Neutrophil (primary cell): ENCODE measurements at regions not wholly inside any gene's neighbourhood (a gene's known extent, or its start where the extent isn't known, plus 50 kb on each side); places are given as distances from the start of the nearest gene placed in this dataset.
"Not testable (repeated sequence)": the region's sequence is repeated elsewhere in the genome, so short reads cannot be mapped to it uniquely, and the experiment has no call there.

Experiments
- H3K27ac ChIP-seq: fragments of 200-600 bp; sonication (generic); 2 replicates; pipeline ENCODE4 v1.5.1; 2016; ENCODE audit warnings: mild to moderate bottlenecking, moderate library complexity
- H3K27me3 ChIP-seq: fragments of 200-600 bp; sonication (generic); 2 replicates; pipeline ENCODE4 v1.6.0; 2016; ENCODE audit warnings: mild to moderate bottlenecking
- H3K36me3 ChIP-seq: fragments of 200-600 bp; sonication (generic); 2 replicates; pipeline ENCODE4 v1.5.1; 2017
- H3K4me1 ChIP-seq, 2 experiments: fragments of 200-600 bp in 1 of 2; sonication (generic) in 1 of 2; 1 replicate in 1 of 2; 2 replicates in 1 of 2; pipeline versions ENCODE4 v1.5.1 to v1.6.1; 2013 to 2016; ENCODE audit warnings: low read depth in 1 of 2, low read length in 1 of 2, mild to moderate bottlenecking in 1 of 2, moderate library complexity in 1 of 2; ENCODE audit not compliant: control insufficient read depth in 1 of 2, insufficient read depth in 1 of 2
- H3K4me3 ChIP-seq, 2 experiments: fragments of 200-600 bp in 1 of 2; sonication (generic) in 1 of 2; 1 replicate in 1 of 2; 2 replicates in 1 of 2; pipeline ENCODE4 v1.5.1; 2013 to 2016; ENCODE audit warnings: low read depth in 1 of 2, low read length in 1 of 2, mild to moderate bottlenecking in 1 of 2, moderate library complexity in 1 of 2
- H3K9me3 ChIP-seq: fragments of 200-600 bp; sonication (generic); 2 replicates; pipeline ENCODE4 v1.5.1; 2016
- CTCF ChIP-seq: fragments of 200-600 bp; sonication (generic); IDR thresholded peaks from 2 replicates; pipeline ENCODE4 v1.5.1; 2016; ENCODE audit warnings: antibody characterized with exemption

- no peaks in the 10 kb centered on the region for H3K9me3 ChIP-seq
- TF ChIP-seq CTCF: no peak
These were observed 182.5 kb upstream of the TENT5A start for GRCh38 chr6:81934936-81935335.

GRCh38 chr6:81933608-81934051 is 181.1 kb upstream of the TENT5A start:
- no peaks in the 10 kb centered on the region for H3K27me3 ChIP-seq
- TF ChIP-seq CTCF: no peak
- no peaks in the 10 kb centered on the region for H3K9me3 ChIP-seq
- H3K27ac ChIP-seq: no peak overlapping the region
- H3K4me1 ChIP-seq: peaks cover 8 to 13% of the 10 kb centered on the region in 2 experiments
- H3K36me3 ChIP-seq: no peaks in the 10 kb centered on the region
- H3K4me3 ChIP-seq: no peak overlapping the region

More at GRCh38 chr6:81934936-81935335, 182.5 kb upstream of the TENT5A start:
- Histone ChIP-seq H3K27me3 (no peaks in the 10 kb centered on the region), H3K4me1 (peaks cover 18 to 26% of the 10 kb centered on the region in 2 experiments), H3K36me3 (no peaks in the 10 kb centered on the region), H3K4me3 (no peak overlapping the region), H3K27ac (no peak overlapping the region)

- Histone ChIP-seq H3K36me3 (no peaks in the 10 kb centered on the region), H3K27ac (no peak overlapping the region), H3K27me3 (no peaks in the 10 kb centered on the region), H3K4me1 (peaks cover 2 to 7% of the 10 kb centered on the region in 2 experiments), H3K4me3 (no peak overlapping the region), H3K9me3 (no peaks in the 10 kb centered on the region)
- TF ChIP-seq CTCF: no peak
These were observed 180.6 kb upstream of the TENT5A start for GRCh38 chr6:81933089-81933488.

GRCh38 chr6:81932448-81932847 is 180.0 kb upstream of the TENT5A start:
- H3K4me3 ChIP-seq, H3K27ac ChIP-seq, H3K9me3 ChIP-seq, H3K4me1 ChIP-seq, H3K36me3 ChIP-seq, H3K27me3 ChIP-seq: not testable (repeated sequence)

- no peak overlapping the region for H3K4me3 ChIP-seq
- H3K27ac ChIP-seq: no peak overlapping the region
- no peaks in the 10 kb centered on the region for H3K36me3 ChIP-seq
- TF ChIP-seq CTCF: no peak
- H3K4me1 ChIP-seq: no peaks in the 10 kb centered on the region
- H3K9me3 ChIP-seq: no peaks in the 10 kb centered on the region
- no peaks in the 10 kb centered on the region for H3K27me3 ChIP-seq
These were observed 177.3 kb upstream of the TENT5A start for GRCh38 chr6:81929828-81930227.

- no peak overlapping the region for H3K4me3 ChIP-seq
- TF ChIP-seq CTCF: no peak
- H3K36me3 ChIP-seq: no peaks in the 10 kb centered on the region
- no peaks in the 10 kb centered on the region for H3K4me1 ChIP-seq
- H3K27ac ChIP-seq: no peak overlapping the region
- H3K9me3 ChIP-seq: no peaks in the 10 kb centered on the region
- no peaks in the 10 kb centered on the region for H3K27me3 ChIP-seq
These were observed 172.7 kb upstream of the TENT5A start for GRCh38 chr6:81925201-81925600.
